ENCODE measurements at regions not wholly inside any gene's neighbourhood (a gene's known extent, or its start where the extent isn't known, plus 50 kb on each side); places are given as distances from the start of the nearest gene placed in this dataset.
"Not testable (repeated sequence)": the region's sequence is repeated elsewhere in the genome, so short reads cannot be mapped to it uniquely, and the experiment has no call there.

DNA sequence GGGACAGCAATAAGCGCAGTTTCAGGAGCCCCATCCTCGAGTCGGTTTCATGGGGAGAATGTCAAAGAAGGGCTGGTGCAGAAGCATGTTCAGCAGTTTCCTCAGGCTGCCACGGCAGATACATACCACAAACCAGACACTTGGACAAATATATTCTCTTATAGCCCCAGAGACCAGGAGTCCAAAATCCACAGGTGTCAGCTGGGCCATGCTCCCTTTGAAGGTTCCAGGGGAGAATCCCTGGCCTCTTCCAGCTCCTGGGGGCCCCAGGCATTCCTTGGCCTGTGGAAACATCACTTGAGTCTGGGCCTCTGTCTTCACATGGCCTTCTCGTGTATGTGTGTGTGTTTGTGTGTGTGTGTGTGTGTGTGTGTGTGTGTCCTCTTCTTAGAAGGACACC, 164.1 kb downstream of the UQCRFS1 start:
- no peak for DNase-seq

DNA sequence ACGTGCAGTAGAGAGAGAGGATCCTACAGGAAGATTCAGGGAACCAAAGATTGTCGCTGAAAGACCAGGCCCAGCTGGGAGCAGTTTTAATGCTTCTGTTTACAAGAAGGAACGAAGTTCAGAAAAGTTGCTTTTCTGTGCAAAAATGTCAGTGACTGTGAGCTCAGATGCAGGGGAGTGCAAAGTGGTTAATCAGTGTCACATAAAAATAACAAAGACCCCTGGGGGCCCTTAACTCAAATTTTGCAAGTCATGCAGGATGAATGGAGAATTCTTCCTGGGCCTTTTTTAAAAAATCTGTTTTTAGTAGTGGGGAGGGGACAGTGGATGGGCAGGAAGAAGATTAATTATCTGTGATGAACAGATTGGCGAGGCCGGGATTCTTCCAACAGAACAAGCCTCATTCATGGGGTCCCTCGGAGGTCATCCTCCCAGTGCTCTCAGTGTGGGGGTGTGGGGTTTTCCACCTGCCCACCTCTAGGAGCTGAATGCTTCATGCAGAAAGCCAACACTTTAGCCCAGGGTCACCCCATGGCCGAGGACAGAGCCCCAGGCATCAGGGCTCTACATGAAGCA, 167.2 kb downstream of the UQCRFS1 start:
- no peak for DNase-seq

DNA sequence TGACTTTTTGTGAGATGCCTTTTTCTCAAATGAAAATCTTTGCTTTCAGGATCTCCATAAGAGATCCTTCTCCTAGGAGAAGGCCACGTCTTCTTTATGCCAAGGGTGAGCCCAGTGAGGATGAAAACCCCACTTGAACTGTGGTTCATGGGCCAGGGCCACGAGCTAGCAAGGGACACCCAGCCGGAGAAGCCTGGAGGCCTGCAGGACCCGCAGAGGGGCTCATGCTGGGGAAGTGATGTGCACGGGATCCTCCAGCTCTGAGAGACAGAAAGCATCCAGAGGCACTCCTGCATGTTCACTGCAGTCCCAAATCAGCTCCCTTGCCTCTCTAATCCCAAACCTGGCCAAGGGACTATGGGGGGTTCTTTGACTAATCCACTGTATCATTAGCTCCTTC, 168.9 kb downstream of the UQCRFS1 start:
- no peak for DNase-seq

DNA sequence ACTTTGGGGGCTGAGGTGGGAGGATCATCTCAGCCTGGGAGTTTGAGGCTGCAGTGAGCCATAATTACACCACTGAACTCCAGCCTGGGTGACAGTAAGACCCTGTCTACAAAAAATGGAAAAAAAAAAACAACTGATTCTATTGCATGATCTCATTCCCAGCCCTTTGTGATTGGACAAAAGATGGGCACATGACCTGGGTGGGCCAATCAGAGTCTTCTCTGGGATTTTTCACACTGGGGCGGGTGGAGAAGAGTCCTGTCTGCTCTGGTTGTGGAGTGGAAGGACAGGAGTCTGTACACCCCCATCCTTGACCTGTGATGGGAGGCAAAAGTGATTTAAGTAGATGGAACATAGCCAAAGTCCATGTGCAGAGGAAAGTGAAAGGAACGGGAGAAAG, 170.5 kb downstream of the UQCRFS1 start:
- no peak for DNase-seq

DNA sequence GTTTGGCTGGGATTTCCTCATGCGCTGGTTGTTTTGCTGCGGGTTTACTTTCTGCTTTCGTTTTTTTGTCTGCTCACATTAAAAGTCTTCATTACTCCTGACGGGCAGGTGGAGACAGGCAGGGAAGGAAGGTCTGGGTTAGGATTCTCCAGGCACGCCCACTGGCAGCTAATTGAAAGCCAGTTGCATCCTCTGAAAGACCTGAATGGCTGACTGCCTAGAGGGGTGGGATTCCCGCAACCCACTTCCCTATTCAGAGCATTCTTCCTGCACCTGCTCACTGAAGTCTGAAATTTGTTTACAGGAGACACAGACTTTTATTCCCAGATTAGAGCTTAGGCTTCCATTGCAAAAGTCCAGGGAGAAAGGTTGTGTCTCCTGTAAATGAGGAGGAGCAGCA, 172.0 kb downstream of the UQCRFS1 start:
- no peak for DNase-seq

DNA sequence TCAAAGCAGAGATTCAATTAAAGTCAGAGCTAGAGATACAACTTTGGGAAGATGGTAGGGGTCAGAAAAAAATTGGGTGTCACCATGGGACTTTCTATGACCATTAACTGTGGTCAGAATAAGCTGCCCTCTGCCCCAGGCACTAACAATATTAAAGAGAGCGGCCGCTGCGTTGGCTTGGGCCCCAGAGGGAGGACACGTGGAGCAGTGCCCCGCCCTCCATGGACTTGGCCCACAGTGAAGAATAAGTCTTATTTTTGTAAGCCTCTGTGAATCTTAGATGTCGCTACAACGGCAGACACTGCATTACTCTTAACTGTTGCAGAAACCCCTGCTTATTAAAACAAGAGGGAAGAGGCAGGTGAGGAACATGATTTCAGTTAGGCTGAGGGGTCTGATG, 172.7 kb downstream of the UQCRFS1 start:
- no peak for DNase-seq

DNA sequence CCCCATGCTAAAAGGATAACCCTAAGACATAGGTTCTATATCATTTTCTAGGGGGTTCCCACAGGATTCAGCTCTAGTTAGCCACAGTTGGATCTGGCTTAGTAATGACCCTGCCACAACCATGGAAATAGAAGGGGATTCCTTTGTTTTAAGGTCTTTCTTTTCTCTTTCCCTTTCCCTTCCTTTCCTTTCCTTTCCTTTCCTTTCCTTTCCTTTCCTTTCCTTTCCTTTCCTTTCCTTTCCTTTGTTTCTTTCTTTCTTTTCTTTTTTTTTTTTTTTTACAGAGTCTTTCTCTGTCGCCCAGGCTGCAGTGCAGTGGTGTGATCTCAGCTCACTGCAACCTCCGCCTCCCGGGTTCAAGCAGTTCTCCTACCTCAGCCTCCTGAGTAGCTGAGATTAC, 173.9 kb downstream of the UQCRFS1 start:
- not testable (repeated sequence) for DNase-seq

DNA sequence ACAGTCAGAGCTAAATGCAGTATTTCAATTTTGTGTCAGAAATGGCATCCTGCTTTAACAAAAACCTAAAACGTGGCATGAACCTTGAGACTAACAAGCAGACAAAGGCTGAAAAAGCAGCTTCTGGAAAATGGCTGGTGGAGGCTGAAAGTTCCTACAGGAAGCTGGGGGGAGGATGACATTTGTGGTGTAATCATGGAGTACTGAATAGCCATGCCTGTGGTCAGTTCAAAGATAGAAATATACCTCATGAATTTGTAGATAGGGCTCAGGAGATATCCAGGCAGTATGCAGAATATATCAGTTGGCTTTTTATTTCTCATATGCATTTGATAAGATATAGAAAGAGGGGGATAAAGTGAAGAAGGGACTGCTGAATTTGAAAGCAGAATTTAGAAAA, 181.7 kb downstream of the UQCRFS1 start:
- no peak for DNase-seq

DNA sequence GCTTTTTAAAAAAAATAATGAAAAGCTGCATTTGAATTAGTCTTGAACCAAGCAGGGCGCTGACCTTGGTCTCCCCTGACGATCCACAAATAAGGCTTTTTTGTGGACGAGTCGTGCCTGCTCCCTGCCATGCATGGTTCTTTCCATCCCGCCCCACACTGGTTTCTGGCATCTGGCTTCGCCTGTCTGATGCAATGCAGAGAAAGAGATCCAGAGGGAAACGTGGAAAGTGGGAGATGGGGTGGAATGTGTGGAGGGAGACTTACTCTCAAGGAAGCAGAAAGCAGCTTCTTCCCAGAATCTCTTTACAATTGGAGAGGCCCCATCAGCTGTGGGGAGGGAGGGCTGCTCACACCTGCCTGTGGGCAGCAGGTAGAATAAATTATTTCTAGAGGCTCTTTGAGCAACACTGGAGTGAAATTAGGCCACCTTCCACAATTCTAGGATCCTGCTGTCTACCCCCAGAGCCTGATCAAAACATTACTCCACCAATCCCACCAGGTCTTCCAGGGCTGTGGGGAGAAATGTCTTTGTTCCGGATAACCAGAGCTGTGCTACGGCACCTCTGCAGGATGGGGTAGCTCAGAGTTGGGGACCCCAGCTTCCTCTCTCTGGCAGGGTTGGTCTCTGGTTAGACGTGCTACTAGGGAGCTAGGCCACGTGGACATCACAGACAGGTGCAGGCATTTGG, 183.5 kb downstream of the UQCRFS1 start:
- no peak for DNase-seq

DNA sequence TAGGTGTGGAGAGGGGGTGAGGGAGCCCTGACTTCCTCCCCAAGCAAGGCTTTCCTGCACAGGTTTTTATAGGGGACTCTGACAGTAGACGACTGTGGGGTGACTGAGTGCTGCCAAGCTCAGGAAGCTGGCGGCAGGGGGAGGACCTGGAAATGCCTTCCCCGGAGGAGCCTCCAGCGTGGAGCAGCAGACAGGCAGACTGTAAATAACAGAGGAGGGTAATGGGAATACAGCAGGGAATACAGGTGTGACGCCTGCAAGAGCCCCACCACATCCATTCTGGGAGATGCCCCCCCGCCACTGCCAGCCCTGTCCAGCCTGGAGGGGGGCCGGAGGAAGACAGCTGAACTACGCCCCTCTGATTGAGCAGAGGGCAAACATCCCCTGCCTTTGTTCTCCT, 190.4 kb downstream of the UQCRFS1 start:
- no peak for DNase-seq

DNA sequence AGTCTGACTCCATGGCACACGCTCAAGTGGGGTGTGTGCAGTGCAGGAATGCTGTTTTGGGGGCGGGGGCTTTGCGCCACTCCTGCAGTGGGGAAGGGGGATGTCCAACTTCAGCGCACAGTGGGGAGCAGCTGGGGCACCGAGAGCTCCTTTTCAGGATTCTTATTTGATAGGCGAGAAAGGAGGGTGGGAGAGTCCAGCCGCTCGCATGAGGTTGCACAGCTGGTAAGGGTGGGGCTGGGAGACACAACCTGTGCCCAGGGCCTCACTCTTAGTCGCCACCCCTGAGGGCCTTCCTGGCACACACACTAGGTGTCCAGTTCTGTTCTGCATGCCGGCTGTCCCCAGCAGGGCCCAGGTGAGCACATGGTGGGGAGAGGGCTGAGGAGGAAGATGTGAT, 190.8 kb downstream of the UQCRFS1 start:
- no peak for DNase-seq

DNA sequence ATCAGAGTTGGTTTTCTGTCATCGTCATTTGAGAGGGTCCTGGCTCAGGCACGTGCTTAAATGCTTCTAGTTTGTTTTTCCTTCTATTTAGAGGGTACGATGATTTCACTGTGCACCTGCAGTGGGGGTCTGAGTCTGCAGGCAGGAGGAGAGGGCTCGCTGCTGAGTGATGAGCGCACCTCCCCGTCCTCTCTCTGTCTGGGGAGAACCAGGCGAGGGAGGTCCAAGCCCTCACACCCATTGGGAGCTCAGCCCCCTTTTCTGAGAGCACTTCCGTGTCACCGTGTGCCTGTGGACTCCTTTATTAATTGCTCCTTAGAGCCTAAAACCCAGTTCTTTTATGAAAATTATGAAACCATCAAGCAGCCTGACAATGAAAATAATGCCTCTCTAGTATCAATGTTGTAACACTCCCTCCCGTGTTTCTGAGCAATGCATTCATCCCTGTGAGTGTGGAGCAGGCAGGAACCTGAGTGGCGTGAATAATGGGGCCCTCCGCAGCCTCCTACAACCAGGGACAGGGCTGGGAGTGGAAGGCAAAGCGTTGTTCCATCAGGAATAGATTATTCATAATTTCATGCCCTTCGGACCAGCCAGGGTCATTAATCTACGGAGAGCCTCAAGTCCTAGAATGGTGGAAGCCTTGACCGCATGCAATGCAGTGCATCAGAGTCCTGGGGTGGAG, 191.6 kb downstream of the UQCRFS1 start:
- DNase-seq = no peak

DNA sequence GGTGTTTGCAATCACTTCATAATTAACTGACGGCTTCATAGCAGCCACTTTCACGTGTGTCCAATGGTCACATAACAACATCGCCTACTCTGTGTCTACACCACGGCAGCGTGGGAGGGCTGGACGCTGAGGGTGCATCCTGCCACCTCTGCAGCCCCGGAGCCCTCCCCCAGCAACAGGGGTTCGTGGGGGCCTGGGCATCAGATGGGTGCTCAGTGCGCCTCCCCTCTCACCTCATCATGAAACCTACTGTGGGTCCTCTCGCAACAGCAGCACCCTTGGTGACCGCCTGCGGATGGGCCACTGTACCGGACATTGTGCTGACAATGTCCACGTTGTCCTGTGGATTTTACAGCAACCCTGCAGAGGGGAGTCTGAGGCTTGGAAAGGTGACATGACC, 193.5 kb downstream of the UQCRFS1 start:
- DNase-seq = no peak

DNA sequence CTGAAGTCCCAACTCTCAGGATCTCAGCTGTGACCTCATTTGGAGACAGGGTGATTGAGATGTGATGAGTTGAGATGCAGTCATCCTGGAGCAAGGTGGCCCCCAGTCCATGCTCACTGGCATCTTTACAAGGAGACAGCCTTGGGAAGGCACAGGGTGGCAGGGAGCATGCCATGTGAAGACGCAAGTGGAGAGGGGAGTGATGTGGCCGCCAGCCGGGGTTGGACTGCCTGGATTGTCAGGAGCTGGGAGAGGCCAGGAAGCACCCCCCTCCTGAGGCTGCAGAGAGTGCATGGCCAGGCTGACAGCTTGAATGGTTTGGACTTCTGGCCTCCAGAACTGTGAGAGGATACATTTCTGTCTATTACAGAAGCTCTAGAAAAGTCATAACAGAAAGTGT, 194.4 kb downstream of the UQCRFS1 start:
- no peak for DNase-seq

DNA sequence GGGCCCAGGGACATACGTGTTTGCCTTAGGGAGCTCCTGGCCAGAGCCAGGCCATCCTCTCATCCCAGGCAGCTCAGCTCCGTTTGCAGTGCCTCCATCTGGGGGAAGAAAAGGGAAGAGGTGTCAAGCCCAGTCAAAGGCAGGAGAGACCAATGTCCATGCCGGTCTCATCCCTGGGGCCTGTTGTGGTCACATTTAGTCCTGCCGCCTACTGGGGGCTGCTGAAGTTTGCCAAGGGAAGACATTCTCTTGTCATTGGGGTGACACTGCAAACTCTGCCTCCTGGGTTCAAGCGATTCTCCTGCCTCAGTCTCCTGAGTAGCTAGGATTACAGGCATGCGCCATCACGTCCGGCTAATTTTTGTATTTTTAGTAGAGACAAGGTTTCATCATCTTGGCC, 195.2 kb downstream of the UQCRFS1 start:
- no peak for DNase-seq

DNA sequence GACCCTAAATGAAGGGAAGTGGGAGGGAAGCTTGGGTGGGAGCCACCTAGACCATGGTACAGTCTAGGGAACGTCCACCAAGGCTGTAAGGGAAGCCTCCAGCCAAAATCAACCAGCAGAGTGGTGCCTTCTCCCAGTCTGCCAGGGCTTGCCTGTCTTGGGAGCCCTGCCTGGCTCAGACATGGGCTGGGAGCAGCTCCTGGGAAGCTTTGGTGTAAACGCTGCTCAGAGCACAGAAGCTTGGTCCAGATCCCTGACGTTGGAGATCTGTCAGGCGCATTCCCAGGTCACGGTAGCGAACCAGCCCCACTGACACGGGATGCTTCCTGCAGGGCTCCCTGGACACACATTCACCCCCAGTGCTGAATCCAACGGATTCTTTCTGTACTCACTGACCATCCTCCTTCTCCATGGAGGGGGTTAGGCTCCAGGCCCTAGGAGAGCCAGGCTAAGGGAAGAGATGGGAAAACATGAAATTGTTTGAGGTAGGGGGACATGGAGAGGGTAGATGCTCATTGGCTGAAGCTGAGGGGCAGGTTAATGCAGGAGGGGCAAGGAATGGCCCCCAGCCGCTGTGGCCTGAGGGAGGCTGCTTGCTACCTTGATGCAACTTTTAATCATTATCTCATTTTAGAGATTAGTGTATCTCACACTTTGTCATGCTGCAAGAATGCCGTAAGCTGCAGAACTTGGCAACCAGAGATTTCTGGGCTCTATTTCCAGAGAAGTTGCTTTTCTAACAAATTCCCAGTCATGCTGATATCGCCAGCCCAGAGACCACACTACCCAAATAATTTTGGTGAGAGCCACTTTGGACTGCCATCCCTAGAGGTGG, 195.8 kb downstream of the UQCRFS1 start:
- no peak for DNase-seq

DNA sequence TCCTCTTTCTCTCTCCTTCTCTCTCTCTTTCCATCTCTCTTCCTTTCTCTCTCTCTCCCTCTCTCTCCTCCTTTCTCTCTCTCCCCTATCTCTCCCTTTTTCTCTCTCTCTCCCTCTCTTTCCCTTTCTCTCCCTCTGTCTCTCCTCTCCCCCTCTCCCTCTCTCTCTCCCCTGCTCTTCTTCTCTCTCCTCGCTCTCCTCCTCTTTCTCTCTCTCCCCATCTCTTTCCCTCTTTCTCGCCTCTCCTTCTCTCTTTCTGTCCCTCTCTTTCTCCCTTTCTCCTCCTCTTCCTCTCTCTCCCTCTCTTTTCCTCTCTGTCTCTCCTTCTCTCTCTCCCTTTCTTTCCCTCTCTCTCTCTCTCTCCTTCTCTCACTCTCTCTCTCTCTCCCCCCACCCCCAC, 196.6 kb downstream of the UQCRFS1 start:
- DNase-seq = no peak

DNA sequence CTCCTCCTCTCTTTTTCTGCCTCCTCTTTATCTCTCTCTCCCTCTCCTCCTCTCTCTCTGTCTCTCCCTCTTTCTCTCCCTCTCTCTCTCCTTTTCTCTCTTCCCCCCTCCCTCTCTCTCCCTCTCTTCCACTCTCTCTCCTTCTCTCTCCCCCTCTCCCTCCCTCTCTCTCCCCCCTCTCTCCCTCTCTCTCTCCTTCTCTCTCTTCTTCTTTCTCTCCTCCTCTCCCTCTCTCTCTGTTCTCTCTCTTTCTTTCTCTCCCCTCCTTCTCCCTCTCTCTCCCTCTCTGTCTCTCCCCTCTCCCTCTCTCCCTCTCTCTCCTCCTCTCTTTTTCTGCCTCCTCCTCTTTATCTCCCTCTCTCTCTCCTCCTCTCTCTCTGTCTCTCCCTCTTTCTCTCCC, 197.4 kb downstream of the UQCRFS1 start:
- DNase-seq = no peak

DNA sequence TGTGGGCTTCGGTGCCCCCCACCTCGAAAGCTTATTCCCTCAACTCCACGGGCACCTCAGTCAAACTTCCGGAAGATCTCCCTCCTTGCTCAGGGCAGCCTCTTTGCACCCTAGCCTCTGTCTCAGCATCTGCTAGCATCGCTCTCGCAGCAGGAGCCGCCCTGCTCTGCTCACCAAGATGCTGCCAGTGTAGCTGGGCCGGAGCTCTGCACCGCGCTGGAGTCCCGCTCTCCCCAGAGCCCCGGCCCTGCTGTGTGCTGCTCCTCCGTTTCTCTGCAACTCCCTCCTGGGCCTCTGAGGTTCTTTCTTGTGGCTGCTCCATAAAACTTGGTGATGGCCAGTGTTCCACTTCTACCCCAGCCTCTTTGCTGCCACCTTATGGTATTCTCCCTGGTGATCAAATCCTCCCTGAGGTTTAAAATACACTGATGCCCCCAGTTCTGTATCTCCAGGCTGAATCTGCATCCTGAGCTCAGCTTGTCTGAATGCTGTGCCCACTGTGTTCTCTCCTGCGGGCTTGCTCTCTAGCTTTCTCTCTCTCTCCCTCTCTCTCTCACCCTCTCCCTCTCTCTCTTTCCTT, 198.0 kb downstream of the UQCRFS1 start:
- DNase-seq = no peak

DNA sequence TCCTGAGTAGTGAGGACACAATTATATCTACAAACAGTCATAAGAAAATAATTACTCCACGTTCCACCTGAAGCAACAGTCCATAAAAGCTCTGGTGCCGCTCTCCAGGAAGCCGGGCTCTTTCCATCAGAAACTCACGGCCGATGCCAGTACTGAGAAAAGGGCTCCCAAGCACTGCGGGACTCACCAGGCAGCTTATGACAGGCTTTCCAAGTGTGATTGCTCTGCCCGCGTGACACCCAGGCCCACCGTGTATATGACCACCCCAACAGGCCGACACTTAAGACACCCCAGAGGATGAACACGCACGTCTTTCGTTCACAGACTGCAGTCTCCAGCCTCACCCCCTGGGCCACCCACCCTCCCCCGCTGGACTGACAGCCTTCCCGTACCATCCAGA, 199.0 kb downstream of the UQCRFS1 start:
- DNase-seq = no peak

DNA sequence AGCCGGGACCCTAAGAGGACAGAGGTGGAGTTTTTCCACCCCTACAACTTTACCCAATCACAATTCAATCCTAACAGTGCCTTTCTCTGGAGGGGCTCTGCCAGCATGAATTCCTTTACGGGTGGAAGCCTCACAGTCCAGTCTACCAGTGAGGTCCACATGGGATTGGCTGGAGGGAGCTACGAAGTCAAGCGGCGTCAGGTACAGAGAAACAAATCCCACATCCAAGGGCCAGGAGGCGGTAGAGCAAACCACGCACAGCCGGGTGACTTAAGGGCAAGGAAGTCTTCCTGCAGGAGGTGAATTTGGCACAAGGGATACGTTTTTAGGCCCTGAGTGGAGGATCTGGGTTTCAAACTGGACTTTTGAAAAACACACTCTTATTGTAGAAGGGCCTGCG, 199.6 kb downstream of the UQCRFS1 start:
- DNase-seq = no peak

DNA sequence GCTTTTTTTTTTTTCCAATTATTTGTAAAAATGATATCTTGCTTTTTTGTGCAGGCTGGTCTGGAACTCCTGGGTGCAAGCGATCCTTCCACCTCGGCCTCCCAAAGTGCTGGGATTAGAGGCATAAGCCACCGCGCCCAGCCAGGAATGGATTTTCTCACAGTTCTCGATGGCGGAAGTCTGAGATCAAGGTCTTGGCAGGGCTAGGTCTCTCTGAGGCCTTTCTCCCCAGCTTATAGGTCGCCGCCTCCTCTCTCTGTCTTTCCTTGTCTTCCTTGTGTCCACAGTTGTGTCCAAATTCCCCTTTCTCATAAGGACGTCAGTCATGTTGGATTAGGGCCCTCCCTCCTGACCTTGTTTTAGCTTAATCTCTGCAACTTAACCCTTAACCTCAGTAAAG, 200.5 kb downstream of the UQCRFS1 start:
- no peak for DNase-seq

DNA sequence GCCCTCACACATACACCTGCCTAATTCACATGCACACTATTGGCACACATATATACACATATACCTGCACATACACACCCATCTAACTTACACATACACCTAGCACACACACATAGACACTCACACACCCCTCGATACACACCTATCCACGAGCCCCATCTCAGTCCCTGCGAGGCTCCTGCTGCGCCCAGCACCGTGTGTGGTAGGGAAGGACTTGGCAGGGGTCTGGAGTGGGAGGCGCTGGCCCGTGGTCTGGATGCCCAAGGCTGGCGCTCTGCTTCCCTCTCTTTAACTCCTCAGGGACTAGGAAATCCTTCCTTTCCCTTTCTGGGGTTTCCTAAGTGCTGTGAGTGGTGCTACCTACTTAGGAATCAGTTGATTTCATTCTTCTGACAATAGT, 202.7 kb downstream of the UQCRFS1 start:
- no peak for DNase-seq
